A673 (cell line): ENCODE measurements at regions not wholly inside any gene's neighbourhood (a gene's known extent, or its start where the extent isn't known, plus 50 kb on each side); places are given as distances from the start of the nearest gene placed in this dataset.

Source experiments
- EZH2 ChIP-seq: fragments of 200-600 bp; sonication (generic); IDR thresholded peaks from 2 replicates; pipeline ENCODE4 v1.6.1; 2017; ENCODE audit warnings: borderline replicate concordance, low read depth, mild to moderate bottlenecking, mixed read lengths, antibody characterized with exemption, low read length; ENCODE audit not compliant: poor library complexity, severe bottlenecking
- TF ChIP-seq, protein P1 (sequence below): fragments of 300-800, 200-600 bp; sonication (generic); conservative IDR thresholded peaks from 2 replicates; pipeline ENCODE4 v1.5.1; 2017; ENCODE audit warnings: low read depth, mild to moderate bottlenecking, antibody characterized with exemption, low read length, moderate library complexity, mixed read lengths

DNA sequence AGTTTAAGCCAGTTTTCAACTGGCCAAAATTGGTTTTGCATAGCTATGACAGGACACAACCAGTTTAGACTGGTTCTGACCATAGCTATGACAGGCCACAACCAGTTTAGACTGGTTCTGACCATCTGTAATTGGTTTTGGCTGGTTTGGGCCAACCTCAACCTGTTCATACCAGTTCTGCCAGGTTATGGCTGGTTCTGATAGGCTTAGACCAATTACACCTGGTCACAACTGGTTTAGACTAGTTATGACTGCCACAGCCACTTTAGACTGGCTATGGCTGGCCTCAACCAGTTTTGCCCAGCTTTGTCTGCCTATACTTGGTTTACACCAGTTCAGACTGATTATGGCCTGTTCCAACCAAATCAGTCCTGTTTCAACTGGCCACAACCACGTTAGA lies 353.2 kb upstream of the CAMK1G start:
- TF ChIP-seq, protein P1, sequence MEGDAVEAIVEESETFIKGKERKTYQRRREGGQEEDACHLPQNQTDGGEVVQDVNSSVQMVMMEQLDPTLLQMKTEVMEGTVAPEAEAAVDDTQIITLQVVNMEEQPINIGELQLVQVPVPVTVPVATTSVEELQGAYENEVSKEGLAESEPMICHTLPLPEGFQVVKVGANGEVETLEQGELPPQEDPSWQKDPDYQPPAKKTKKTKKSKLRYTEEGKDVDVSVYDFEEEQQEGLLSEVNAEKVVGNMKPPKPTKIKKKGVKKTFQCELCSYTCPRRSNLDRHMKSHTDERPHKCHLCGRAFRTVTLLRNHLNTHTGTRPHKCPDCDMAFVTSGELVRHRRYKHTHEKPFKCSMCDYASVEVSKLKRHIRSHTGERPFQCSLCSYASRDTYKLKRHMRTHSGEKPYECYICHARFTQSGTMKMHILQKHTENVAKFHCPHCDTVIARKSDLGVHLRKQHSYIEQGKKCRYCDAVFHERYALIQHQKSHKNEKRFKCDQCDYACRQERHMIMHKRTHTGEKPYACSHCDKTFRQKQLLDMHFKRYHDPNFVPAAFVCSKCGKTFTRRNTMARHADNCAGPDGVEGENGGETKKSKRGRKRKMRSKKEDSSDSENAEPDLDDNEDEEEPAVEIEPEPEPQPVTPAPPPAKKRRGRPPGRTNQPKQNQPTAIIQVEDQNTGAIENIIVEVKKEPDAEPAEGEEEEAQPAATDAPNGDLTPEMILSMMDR: no peak
- TF ChIP-seq EZH2: no peak
